GM21717 (cell line): ENCODE measurements at regions not wholly inside any gene's neighbourhood (a gene's known extent, or its start where the extent isn't known, plus 50 kb on each side); places are given as distances from the start of the nearest gene placed in this dataset.

Source experiments
- ATAC-seq: cut with Tn5 transposase; IDR thresholded peaks from one replicate; pipeline ENCODE4 v1.9.1; 2021; ENCODE audit warnings: mild to moderate bottlenecking, moderate library complexity; ENCODE audit not compliant: unreplicated experiment

DNA sequence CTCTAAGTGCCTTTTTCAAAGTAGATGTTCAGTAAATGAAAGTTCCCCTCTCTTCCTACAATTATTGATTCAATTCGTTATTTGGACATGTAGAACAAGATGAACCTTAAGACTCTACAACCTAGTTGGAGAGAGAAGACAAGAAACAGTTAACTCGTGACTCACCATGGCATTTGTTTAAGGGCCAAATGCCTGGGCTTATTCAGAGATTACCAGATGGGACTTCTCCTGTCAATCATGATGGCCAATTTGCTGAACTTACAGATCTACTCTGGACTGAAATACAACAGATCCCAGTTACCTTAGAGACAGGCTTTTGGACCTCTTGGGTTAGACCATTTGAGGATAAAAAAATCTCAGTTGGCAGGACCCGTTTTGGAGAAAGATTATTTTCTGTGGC, 93.5 kb downstream of the C1orf94 start:
- ATAC-seq, result no peak

DNA sequence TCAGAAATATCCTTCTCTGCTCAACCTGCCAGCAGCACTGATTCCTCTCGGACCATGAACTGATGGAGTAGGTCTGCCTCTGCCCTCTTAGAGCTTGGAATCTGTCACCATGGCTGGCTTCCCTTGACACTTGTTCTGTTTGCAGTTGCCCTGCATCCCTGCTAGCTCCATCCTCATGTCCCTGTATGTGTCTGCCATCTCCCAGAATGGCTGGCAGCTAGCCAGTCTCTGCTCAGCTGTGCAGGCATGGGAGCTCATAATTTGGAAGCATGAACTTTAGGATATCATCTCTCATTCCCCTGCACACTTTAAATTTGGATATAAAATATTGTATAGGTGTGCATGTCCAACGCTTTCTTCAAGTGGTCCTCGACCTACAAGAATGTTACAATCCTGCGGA, 95.4 kb downstream of the C1orf94 start:
- ATAC-seq, result no peak

DNA sequence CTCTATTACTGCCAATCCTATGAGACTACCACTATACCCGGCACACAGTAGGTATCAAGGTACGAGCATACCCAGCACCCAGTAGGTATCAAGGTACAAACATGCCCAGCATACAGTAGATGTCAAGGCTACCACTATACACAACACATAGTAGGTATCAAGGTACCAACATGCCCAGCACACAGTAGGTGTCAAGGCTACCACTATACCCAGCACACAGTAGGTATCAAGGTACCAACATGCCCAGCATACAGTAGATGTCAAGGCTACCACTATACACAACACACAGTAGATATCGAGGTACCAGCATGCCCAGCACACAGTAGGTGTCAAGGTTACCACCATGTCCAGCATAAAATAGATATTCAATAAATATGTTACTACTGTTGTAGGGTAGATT, 98.4 kb downstream of the C1orf94 start:
- ATAC-seq, result no peak

DNA sequence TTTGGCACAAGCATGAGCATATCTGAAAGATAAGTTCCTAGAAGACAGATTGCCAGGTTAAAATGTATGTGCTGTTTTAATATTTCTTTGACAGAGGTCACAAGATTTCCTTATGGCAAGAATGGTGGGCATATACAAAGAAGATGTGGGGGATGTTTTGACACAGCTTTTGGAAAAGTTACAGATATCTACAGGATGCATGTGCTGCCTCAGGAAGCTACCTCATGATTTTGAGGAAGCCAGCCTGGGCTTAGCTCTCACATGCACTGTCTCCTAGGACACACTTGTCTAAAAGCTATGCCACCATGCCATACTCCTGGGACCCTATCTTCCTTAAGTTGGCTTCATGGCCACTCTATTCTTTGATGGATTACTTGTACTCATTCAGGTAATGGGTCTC, 99.9 kb downstream of the C1orf94 start:
- ATAC-seq, result no peak

GRCh38 chr1:34277150-34277549, 100.4 kb downstream of the C1orf94 start:
- ATAC-seq, result no peak

GRCh38 chr1:34278211-34278610, 101.5 kb downstream of the C1orf94 start:
- ATAC-seq, result no peak

GRCh38 chr1:34279971-34280370, 103.3 kb downstream of the C1orf94 start:
- ATAC-seq, result no peak

GRCh38 chr1:34280509-34280908, 103.8 kb downstream of the C1orf94 start:
- ATAC-seq, result no peak

GRCh38 chr1:34283142-34283541, 106.4 kb downstream of the C1orf94 start:
- no peak for ATAC-seq

- ATAC-seq, result no peak
Observed at GRCh38 chr1:34286511-34286910, 109.8 kb downstream of the C1orf94 start.

GRCh38 chr1:34290831-34291230, 114.1 kb downstream of the C1orf94 start:
- ATAC-seq, result no peak

- ATAC-seq, result no peak
Observed at GRCh38 chr1:34292472-34292871, 115.8 kb downstream of the C1orf94 start.

- ATAC-seq, result no peak
Observed at GRCh38 chr1:34296059-34296458, 119.4 kb downstream of the C1orf94 start.

DNA sequence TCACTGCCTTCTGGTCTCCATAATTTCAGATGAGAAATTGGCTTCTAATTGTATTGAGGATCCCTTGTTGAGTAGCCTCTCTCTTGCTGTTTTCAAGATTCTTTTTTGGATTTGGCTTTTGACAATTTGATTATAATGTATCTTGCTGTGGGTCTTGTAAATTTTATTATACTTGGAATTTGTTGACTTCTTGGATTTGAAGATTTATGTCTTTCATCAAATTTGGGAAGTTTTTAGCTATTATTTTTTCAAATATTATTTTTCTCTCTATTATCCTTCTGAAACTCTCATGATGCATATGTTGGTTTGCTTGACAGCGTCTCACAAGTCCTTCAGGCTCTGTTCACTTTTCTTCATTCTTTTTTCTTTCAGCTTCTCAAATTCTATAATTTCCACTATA, 126.1 kb downstream of the C1orf94 start:
- no peak for ATAC-seq

DNA sequence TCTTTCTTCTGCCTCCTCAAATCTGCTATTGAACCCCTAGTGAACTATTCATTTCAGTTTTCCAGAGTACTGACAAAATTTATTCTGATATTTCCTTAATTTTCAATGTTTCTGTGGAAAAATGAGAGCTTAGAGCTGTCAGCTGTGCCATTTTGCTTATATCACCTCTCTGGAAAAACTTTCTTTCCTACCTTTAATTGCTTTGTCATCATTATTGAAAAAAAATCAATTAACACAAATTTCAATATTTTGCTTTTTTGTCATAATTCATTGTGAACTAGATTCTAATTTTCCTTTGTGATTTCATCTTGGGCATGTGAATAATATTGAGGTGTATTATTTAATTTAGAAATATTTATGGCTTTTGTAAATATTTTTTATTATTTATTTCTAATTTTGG, 126.5 kb downstream of the C1orf94 start:
- ATAC-seq, result no peak

DNA sequence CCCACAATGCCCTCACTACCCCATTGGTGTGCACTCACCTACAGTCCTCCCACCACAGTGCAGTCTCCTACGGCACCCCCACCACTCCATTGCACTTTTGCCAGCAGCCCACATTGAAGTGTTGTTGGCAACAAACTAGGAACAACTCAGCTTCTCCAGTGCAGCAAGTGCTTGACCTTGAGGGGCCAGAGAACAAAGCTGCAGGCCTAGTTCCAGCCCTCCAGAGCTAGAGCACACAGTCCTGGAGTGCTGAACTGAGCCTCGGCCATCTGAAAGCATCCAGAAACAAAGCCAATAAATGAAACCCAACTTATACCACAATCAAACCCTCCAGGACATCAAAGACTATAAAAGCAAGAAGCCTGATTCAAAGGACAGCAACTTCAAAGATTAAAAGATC, 129.9 kb downstream of the C1orf94 start:
- no peak for ATAC-seq

DNA sequence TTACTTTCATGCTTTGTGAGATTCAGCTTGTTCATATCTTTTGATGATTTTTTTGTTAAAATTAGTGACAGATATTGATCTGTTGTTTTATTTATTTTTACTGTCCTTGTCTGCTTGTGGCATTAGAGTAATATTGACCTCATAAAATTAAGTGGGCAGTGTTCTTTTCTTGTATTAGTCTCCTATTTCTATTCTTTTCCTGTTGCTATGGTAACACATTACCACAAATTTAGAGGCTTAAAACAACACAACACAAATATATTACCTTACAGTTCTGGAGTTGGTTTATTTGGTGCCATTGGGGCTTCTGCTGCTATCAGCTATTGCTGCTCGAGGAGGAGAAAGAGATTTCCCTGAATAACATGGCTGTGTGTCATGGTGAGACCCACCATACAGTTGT, 135.7 kb downstream of the C1orf94 start:
- no peak for ATAC-seq

GRCh38 chr1:34315974-34316373, 139.3 kb downstream of the C1orf94 start:
- no peak for ATAC-seq

- no peak for ATAC-seq
Observed at GRCh38 chr1:34316773-34317172, 140.1 kb downstream of the C1orf94 start.

GRCh38 chr1:34319218-34319617, 142.5 kb downstream of the C1orf94 start:
- no peak for ATAC-seq

GRCh38 chr1:34320053-34320669, 143.5 kb downstream of the C1orf94 start:
- no peak for ATAC-seq

GRCh38 chr1:34322969-34323368, 146.3 kb downstream of the C1orf94 start:
- ATAC-seq, result no peak

DNA sequence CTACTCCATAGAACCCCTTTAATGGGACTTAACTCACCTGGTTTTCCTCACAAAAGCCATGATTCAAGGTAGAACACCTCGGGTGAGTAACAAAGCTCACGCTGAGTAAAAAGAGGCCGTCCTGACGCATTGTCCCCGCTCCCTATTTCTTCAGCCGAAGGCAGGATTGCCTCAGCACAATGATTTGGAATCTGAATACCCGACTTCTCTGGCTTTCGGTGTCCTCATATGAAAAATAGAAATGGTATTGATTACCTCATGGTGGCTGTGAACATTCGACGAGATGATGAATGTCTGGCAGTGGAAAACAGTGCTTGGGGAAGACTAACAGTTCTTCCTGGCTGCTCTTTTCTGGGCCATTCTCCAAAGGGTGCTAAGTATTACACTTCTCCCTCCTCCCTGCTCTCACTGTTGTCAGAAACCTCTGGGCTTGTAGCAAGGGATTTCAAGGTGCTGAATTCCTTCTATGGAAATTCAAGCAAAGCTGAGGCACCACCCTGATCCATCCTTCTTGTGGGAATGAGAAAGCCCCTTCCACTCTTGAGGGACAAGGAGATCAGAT, 148.3 kb downstream of the C1orf94 start:
- no peak for ATAC-seq
